ENCODE measurements at regions not wholly inside any gene's neighbourhood (a gene's known extent, or its start where the extent isn't known, plus 50 kb on each side); places are given as distances from the start of the nearest gene placed in this dataset.

- no peak for DNase-seq (ENCODE audit: extremely low read depth in 1 of 11, low read depth in 9 of 11, low spot score in 4 of 11)
Observed at GRCh38 chr10:108791794-108792474, 1131.4 kb downstream of the XPNPEP1 start.

- no peak for DNase-seq (ENCODE audit: extremely low read depth in 1 of 11, low read depth in 9 of 11, low spot score in 4 of 11)
Observed at GRCh38 chr10:108791030-108791429, 1132.3 kb downstream of the XPNPEP1 start.

- DNase-seq (ENCODE audit: extremely low read depth in 1 of 11, low read depth in 9 of 11, low spot score in 4 of 11) = no peak
Observed at GRCh38 chr10:108789919-108790318, 1133.4 kb downstream of the XPNPEP1 start.

GRCh38 chr10:108789336-108789735, 1134.0 kb downstream of the XPNPEP1 start:
- DNase-seq (ENCODE audit: extremely low read depth in 1 of 11, low read depth in 9 of 11, low spot score in 4 of 11) = no peak

- DNase-seq (ENCODE audit: extremely low read depth in 1 of 11, low read depth in 9 of 11, low spot score in 4 of 11) = no peak
Observed at GRCh38 chr10:108788891-108789290, 1134.4 kb downstream of the XPNPEP1 start.

GRCh38 chr10:108787932-108788331, 1135.4 kb downstream of the XPNPEP1 start:
- no peak for DNase-seq (ENCODE audit: extremely low read depth in 1 of 11, low read depth in 9 of 11, low spot score in 4 of 11)

GRCh38 chr10:108785011-108785410, 1138.3 kb downstream of the XPNPEP1 start:
- no peak for DNase-seq (ENCODE audit: extremely low read depth in 1 of 11, low read depth in 9 of 11, low spot score in 4 of 11)

GRCh38 chr10:108784534-108784933, 1138.8 kb downstream of the XPNPEP1 start:
- DNase-seq (ENCODE audit: extremely low read depth in 1 of 11, low read depth in 9 of 11, low spot score in 4 of 11) = no peak

GRCh38 chr10:108783897-108784296, 1139.4 kb downstream of the XPNPEP1 start:
- DNase-seq (ENCODE audit: extremely low read depth in 1 of 11, low read depth in 9 of 11, low spot score in 4 of 11) = no peak

GRCh38 chr10:108782411-108782810, 1140.9 kb downstream of the XPNPEP1 start:
- no peak for DNase-seq (ENCODE audit: extremely low read depth in 1 of 11, low read depth in 9 of 11, low spot score in 4 of 11)

GRCh38 chr10:108779501-108779900, 1143.8 kb downstream of the XPNPEP1 start:
- no peak for DNase-seq (ENCODE audit: extremely low read depth in 1 of 11, low read depth in 9 of 11, low spot score in 4 of 11)

- no peak for DNase-seq (ENCODE audit: extremely low read depth in 1 of 11, low read depth in 9 of 11, low spot score in 4 of 11)
Observed at GRCh38 chr10:108775911-108776475, 1147.3 kb downstream of the XPNPEP1 start.

- no peak for DNase-seq (ENCODE audit: extremely low read depth in 1 of 11, low read depth in 9 of 11, low spot score in 4 of 11)
Observed at GRCh38 chr10:108771106-108771505, 1152.2 kb downstream of the XPNPEP1 start.

- no peak for DNase-seq (ENCODE audit: extremely low read depth in 1 of 11, low read depth in 9 of 11, low spot score in 4 of 11)
Observed at GRCh38 chr10:108765794-108766193, 1157.5 kb downstream of the XPNPEP1 start.

- no peak for DNase-seq (ENCODE audit: extremely low read depth in 1 of 11, low read depth in 9 of 11, low spot score in 4 of 11)
Observed at GRCh38 chr10:108757946-108758345, 1165.4 kb downstream of the XPNPEP1 start.

GRCh38 chr10:108755646-108756045, 1167.7 kb downstream of the XPNPEP1 start:
- DNase-seq (ENCODE audit: extremely low read depth in 1 of 11, low read depth in 9 of 11, low spot score in 4 of 11) = no peak

GRCh38 chr10:108753326-108753725, 1170.0 kb downstream of the XPNPEP1 start:
- DNase-seq (ENCODE audit: extremely low read depth in 1 of 11, low read depth in 9 of 11, low spot score in 4 of 11) = no peak

- no peak for DNase-seq (ENCODE audit: extremely low read depth in 1 of 11, low read depth in 9 of 11, low spot score in 4 of 11)
Observed at GRCh38 chr10:108749042-108749441, 1174.3 kb downstream of the XPNPEP1 start.

GRCh38 chr10:108736111-108736510, 1187.2 kb downstream of the XPNPEP1 start:
- no peak for DNase-seq (ENCODE audit: extremely low read depth in 1 of 11, low read depth in 9 of 11, low spot score in 4 of 11)

- no peak for DNase-seq (ENCODE audit: extremely low read depth in 1 of 11, low read depth in 9 of 11, low spot score in 4 of 11)
Observed at GRCh38 chr10:108735380-108735779, 1187.9 kb downstream of the XPNPEP1 start.

GRCh38 chr10:108721874-108722273, 1201.4 kb downstream of the XPNPEP1 start:
- no peak for DNase-seq (ENCODE audit: extremely low read depth in 1 of 11, low read depth in 9 of 11, low spot score in 4 of 11)
